HepG2 (cell line): ENCODE measurements at regions not wholly inside any gene's neighbourhood (a gene's known extent, or its start where the extent isn't known, plus 50 kb on each side); places are given as distances from the start of the nearest gene placed in this dataset.

Experiments
- ATAC-seq: fragments of 200-7000 bp; cut with Tn5 transposase; 3 replicates; pipeline ENCODE4 v1.9.1; 2020; ENCODE audit warnings: mild to moderate bottlenecking, moderate library complexity
- BruUV-seq: library from RNA; stranded (reverse); fragments of 400-500 nt; replicated peaks from 2 replicates; lab custom pipeline; 2021; lab: Mats Ljungman, UMichigan
- CTCF ChIA-PET: fragments of 300-600 bp; formaldehyde crosslinking; extraction: SDS; loops from one replicate; lab custom pipeline; 2021; ENCODE audit warnings: low total read pairs, inconsistent platforms, low intra/inter-chr PET ratio; lab: Yijun Ruan, JAX
- POLR2A ChIA-PET: fragments of 350-600 bp; sonication (Branson Sonifier 250); formaldehyde crosslinking; loops from one replicate; lab custom pipeline; 2020; ENCODE audit warnings: antibody characterized with exemption, inconsistent platforms; lab: Yijun Ruan, JAX
- DNase-seq: peaks from one replicate; pipeline ENCODE4 v3.0.0-alpha.2; 2015; ENCODE audit warnings: low spot score
- FAIRE-seq: peaks from 3 replicates; lab custom pipeline; 2011; peaks lifted over from hg19 to GRCh38; lab: Jason Lieb, UNC
- H2AFZ ChIP-seq: one replicate; pipeline ENCODE4 v1.6.1; 2011; ENCODE audit warnings: low read length, inconsistent platforms
- H3K27ac ChIP-seq: fragments of 300-600 bp; 3 replicates; pipeline ENCODE4 v1.8.0; 2011; ENCODE audit warnings: mixed run types, mild to moderate bottlenecking, mixed read lengths, low read length, inconsistent platforms; ENCODE audit not compliant: insufficient read depth; ENCODE audit errors: extremely low read length
- H3K27me3 ChIP-seq, 2 experiments: fragments of 200-600 bp in 1 of 2; 2 replicates in 1 of 2; 3 replicates in 1 of 2; pipeline versions ENCODE4 v1.6.0 to v1.8.0; 2011; ENCODE audit warnings: low read length in 2 of 2, mild to moderate bottlenecking in 2 of 2, moderate library complexity in 2 of 2, inconsistent platforms in 1 of 2; ENCODE audit not compliant: insufficient read depth in 2 of 2, control insufficient read depth in 1 of 2
- H3K36me3 ChIP-seq, 2 experiments: fragments of 200-600 bp in 1 of 2; replicated peaks in 1 of 2; 2 replicates in 1 of 2; 3 replicates in 1 of 2; pipeline versions ENCODE4 v1.5.1 to v1.8.0; 2011; ENCODE audit warnings: low read length in 2 of 2, inconsistent platforms in 1 of 2; ENCODE audit not compliant: insufficient read depth in 2 of 2, control insufficient read depth in 1 of 2
- H3K4me1 ChIP-seq: 2 replicates; pipeline ENCODE4 v1.5.1; 2012; ENCODE audit warnings: low read length, inconsistent platforms; ENCODE audit not compliant: insufficient read depth
- H3K4me2 ChIP-seq: 2 replicates; pipeline ENCODE4 v1.6.0; 2011; ENCODE audit warnings: low read depth, low read length, inconsistent platforms
- H3K4me3 ChIP-seq, 3 experiments: fragments of 200-600 bp in 1 of 3; sonication (generic), shearing (Covaris generic) in 1 of 3; replicated peaks in 1 of 3; 2 replicates each; pipeline ENCODE4 v1.5.1; 2011 to 2016; ENCODE audit warnings: low read length in 3 of 3, inconsistent platforms in 2 of 3, low read depth in 2 of 3, mild to moderate bottlenecking in 2 of 3, control low read depth in 1 of 3, mixed read lengths in 1 of 3; ENCODE audit not compliant: insufficient read depth in 1 of 3
- H3K79me2 ChIP-seq: one replicate; pipeline ENCODE4 v1.6.1; 2011; ENCODE audit warnings: low read length, inconsistent platforms; ENCODE audit not compliant: insufficient read depth
- H3K9ac ChIP-seq: 2 replicates; pipeline ENCODE4 v1.6.0; 2011; ENCODE audit warnings: mild to moderate bottlenecking, low read depth, low read length, inconsistent platforms; ENCODE audit not compliant: insufficient read depth
- H3K9me3 ChIP-seq: 2 replicates; pipeline ENCODE4 v1.5.1; 2012; ENCODE audit warnings: mild to moderate bottlenecking, low read length
- H4K20me1 ChIP-seq: 2 replicates; pipeline ENCODE4 v1.6.0; 2011; ENCODE audit warnings: inconsistent platforms, mild to moderate bottlenecking, low read length, moderate library complexity; ENCODE audit not compliant: insufficient read depth
- ESRRA ChIP-seq: sonication (generic); formaldehyde crosslinking; IDR thresholded peaks from 2 replicates; pipeline ENCODE4 v1.5.1; 2020; ENCODE audit warnings: mild to moderate bottlenecking, low read depth, missing genetic modification reagents
- FOXJ3 ChIP-seq: sonication (generic); formaldehyde crosslinking; IDR thresholded peaks from 2 replicates; pipeline ENCODE4 v1.4.0; 2020; ENCODE audit warnings: missing genetic modification reagents, mild to moderate bottlenecking, borderline replicate concordance
- FOXP1 ChIP-seq, 2 experiments: fragments of 450-650 bp in 1 of 2; IDR thresholded peaks; 2 replicates each; pipeline ENCODE4 v1.6.1; 2017 to 2018; ENCODE audit warnings: antibody characterized with exemption in 1 of 2
- FOXP4 ChIP-seq: sonication (generic); formaldehyde crosslinking; IDR thresholded peaks from 2 replicates; pipeline ENCODE4 v1.4.0; 2020; ENCODE audit warnings: missing genetic modification reagents
- HOXA5 ChIP-seq: sonication (generic); formaldehyde crosslinking; IDR thresholded peaks from 2 replicates; pipeline ENCODE4 v1.4.0; 2020; ENCODE audit warnings: missing genetic modification reagents
- JUND ChIP-seq: sonication (generic); formaldehyde crosslinking; IDR thresholded peaks from 2 replicates; pipeline ENCODE4 v1.8.0; 2022; ENCODE audit warnings: mild to moderate bottlenecking, missing genetic modification reagents
- KMT2A ChIP-seq: sonication (generic); formaldehyde crosslinking; IDR thresholded peaks from 2 replicates; pipeline ENCODE4 v1.4.0; 2020; ENCODE audit warnings: missing genetic modification reagents
- NFRKB ChIP-seq: fragments of 450-650 bp; IDR thresholded peaks from 2 replicates; pipeline ENCODE4 v1.6.1; 2017
- SIN3A ChIP-seq: IDR thresholded peaks from 2 replicates; pipeline ENCODE4 v1.6.1; 2011; ENCODE audit warnings: low read depth, mild to moderate bottlenecking, control low read depth, low read length, borderline replicate concordance
- ZFP82 ChIP-seq: sonication (generic); formaldehyde crosslinking; IDR thresholded peaks from 2 replicates; pipeline ENCODE4 v1.5.1; 2020; ENCODE audit warnings: mild to moderate bottlenecking, missing genetic modification reagents, borderline replicate concordance
- ZMYM4 ChIP-seq: sonication (generic); formaldehyde crosslinking; IDR thresholded peaks from 2 replicates; pipeline ENCODE4 v1.8.1; 2023; ENCODE audit warnings: mild to moderate bottlenecking, missing genetic modification reagents
- ZNF101 ChIP-seq: sonication (generic); formaldehyde crosslinking; IDR thresholded peaks from 2 replicates; pipeline ENCODE4 v1.4.0; 2020; ENCODE audit warnings: mild to moderate bottlenecking, low read depth, missing genetic modification reagents, borderline replicate concordance
- ZNF138 ChIP-seq: sonication (generic); formaldehyde crosslinking; IDR thresholded peaks from 2 replicates; pipeline ENCODE4 v1.5.0; 2020; ENCODE audit warnings: mild to moderate bottlenecking, low read depth, missing genetic modification reagents
- ZNF253 ChIP-seq: sonication (generic); formaldehyde crosslinking; IDR thresholded peaks from 2 replicates; pipeline ENCODE4 v1.8.0; 2022; ENCODE audit warnings: mild to moderate bottlenecking, missing genetic modification reagents, borderline replicate concordance
- ZNF530 ChIP-seq: sonication (generic); formaldehyde crosslinking; IDR thresholded peaks from 2 replicates; pipeline ENCODE4 v1.5.0; 2020; ENCODE audit warnings: low read depth, mild to moderate bottlenecking, missing genetic modification reagents
- ZNF674 ChIP-seq: sonication (generic); formaldehyde crosslinking; IDR thresholded peaks from 2 replicates; pipeline ENCODE4 v1.5.0; 2020; ENCODE audit warnings: low read depth, mild to moderate bottlenecking, missing genetic modification reagents
- ZNF775 ChIP-seq: sonication (generic); formaldehyde crosslinking; IDR thresholded peaks from 2 replicates; pipeline ENCODE4 v1.4.0; 2020; ENCODE audit warnings: missing genetic modification reagents, mild to moderate bottlenecking, moderate library complexity, borderline replicate concordance
- WGBS: methylation state at CpG from one replicate; pipeline ENCODE4 v1.1.6; 2017; ENCODE audit warnings: low lambda C conversion rate; 5-methylcytosine and 5-hydroxymethylcytosine counted together
- in situ Hi-C: cut with HindIII; loops from 2 replicates; pipeline ENCODE4 v1.10.0; 2017; ENCODE audit warnings: low pct_unique_long_range_greater_than_20kb; ENCODE audit not compliant: extremely low pct_ligation_motif_present
- intact Hi-C: fragments of 100-400 bp; cut with micrococcal nuclease; formaldehyde crosslinking; loops from one replicate; pipeline ENCODE4 v1.10.0; 2022; ENCODE audit not compliant: unreplicated experiment
- TF ChIP-seq, protein P1 (sequence below): IDR thresholded peaks from 2 replicates; pipeline ENCODE4 v1.6.1; 2018; ENCODE audit warnings: missing genetic modification reagents, mild to moderate bottlenecking, missing compliant biosample characterization

- no peak for TF ChIP-seq ZNF775
- no peak for TF ChIP-seq ZMYM4 (CRISPR knock-in tag)
- TF ChIP-seq NFRKB, result no peak
- TF ChIP-seq FOXP1 (IDR thresholded peaks at IDR 0.05), result no peak
- TF ChIP-seq FOXP1 (CRISPR knock-in tag; IDR thresholded peaks at IDR 0.05), result no peak
- TF ChIP-seq ZFP82, result no peak
Observed at GRCh38 chr4:31328932-31329331, 608.8 kb downstream of the PCDH7 start (continued).

- Histone ChIP-seq H3K79me2 (no peaks in the 10 kb centered on the region), H3K9ac (no peak overlapping the region), H2AFZ (no peak overlapping the region), H3K36me3 (no peaks in the 10 kb centered on the region), H3K4me1 (no peaks in the 10 kb centered on the region), H3K27ac (no peak overlapping the region), H4K20me1 (no peaks in the 10 kb centered on the region), H3K9me3 (peaks cover 14% of the 10 kb centered on the region), H3K4me2 (no peak overlapping the region), H3K4me3 (no peak overlapping the region), H3K27me3 (no peaks in the 10 kb centered on the region)
- WGBS, result 4% methylated on average over 2 of the region's 2 CpGs
- DNase-seq (no peak), ATAC-seq (no peak), FAIRE-seq (no peak)
- in situ Hi-C loops, result no loop called here
- no TSS peak for BruUV-seq
- intact Hi-C loops, result no loop called here
- ChIA-PET POLR2A (no interaction called here), CTCF (no interaction called here)
- TF ChIP-seq JUND (CRISPR knock-in tag), result no peak
- TF ChIP-seq ESRRA (CRISPR knock-in tag), result no peak
- TF ChIP-seq ZNF253, result no peak
- TF ChIP-seq, protein P1, sequence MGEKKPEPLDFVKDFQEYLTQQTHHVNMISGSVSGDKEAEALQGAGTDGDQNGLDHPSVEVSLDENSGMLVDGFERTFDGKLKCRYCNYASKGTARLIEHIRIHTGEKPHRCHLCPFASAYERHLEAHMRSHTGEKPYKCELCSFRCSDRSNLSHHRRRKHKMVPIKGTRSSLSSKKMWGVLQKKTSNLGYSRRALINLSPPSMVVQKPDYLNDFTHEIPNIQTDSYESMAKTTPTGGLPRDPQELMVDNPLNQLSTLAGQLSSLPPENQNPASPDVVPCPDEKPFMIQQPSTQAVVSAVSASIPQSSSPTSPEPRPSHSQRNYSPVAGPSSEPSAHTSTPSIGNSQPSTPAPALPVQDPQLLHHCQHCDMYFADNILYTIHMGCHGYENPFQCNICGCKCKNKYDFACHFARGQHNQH (CRISPR knock-in tag), result no peak
- no peak for TF ChIP-seq KMT2A
- TF ChIP-seq FOXP4, result no peak
- no peak for TF ChIP-seq ZNF530 (CRISPR knock-in tag)
- TF ChIP-seq ZNF138, result no peak
- no peak for TF ChIP-seq FOXJ3 (CRISPR knock-in tag)
- no peak for TF ChIP-seq HOXA5 (CRISPR knock-in tag)
- TF ChIP-seq ZNF674 (CRISPR knock-in tag), result no peak
- TF ChIP-seq ZNF101 (CRISPR knock-in tag), result no peak
- TF ChIP-seq SIN3A, result no peak
Observed at GRCh38 chr4:31334086-31334910, 614.1 kb downstream of the PCDH7 start.
